SU-DHL-6 (cell line): ENCODE measurements at regions not wholly inside any gene's neighbourhood (a gene's known extent, or its start where the extent isn't known, plus 50 kb on each side); places are given as distances from the start of the nearest gene placed in this dataset.

Source experiments
- CTCF ChIP-seq: fragments of 200-600 bp; sonication (generic); IDR thresholded peaks from one replicate; pipeline ENCODE4 v1.5.1; 2017; ENCODE audit warnings: antibody characterized with exemption, mild to moderate bottlenecking, low read length, moderate library complexity; ENCODE audit not compliant: insufficient read depth, poor library complexity, severe bottlenecking
- EZH2phosphoT487 ChIP-seq: fragments of 200-600 bp; sonication (generic), shearing (Covaris generic); conservative IDR thresholded peaks from 2 replicates; pipeline ENCODE4 v1.6.1; 2018; ENCODE audit warnings: mild to moderate bottlenecking, antibody characterized with exemption, low read length, moderate library complexity, mixed read lengths

DNA sequence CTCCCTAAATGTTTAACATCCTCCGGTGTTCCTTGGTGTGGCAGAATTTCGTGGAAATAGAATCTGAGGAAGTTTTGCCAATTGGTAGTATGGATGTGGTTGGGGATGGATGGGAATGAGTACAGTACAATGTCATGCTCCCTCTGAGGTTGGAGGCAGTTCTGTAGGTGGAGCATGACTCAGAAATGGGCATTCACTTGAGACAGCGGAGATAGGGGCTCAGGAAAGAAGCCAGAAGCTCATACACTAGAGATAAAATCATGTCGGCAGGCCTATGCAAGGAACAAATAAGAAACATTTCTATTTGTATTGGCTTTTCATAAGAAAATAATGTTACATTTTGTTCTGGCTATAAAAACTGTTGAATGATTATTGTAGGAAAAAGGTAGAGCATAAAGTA is 196.0 kb downstream of the URB2 start:
- no peak for TF ChIP-seq CTCF
- TF ChIP-seq EZH2phosphoT487 = no peak
